ENCODE measurements at regions not wholly inside any gene's neighbourhood (a gene's known extent, or its start where the extent isn't known, plus 50 kb on each side); places are given as distances from the start of the nearest gene placed in this dataset.

- no peak for FAIRE-seq
Measured at GRCh38 chr2:180734382-180734781, 246.0 kb upstream of the UBE2E3 start.

GRCh38 chr2:180733330-180733729, 247.1 kb upstream of the UBE2E3 start:
- no peak for FAIRE-seq

GRCh38 chr2:180732337-180732736, 248.1 kb upstream of the UBE2E3 start:
- FAIRE-seq = no peak

- FAIRE-seq = no peak
Measured at GRCh38 chr2:180730976-180731375, 249.4 kb upstream of the UBE2E3 start.

GRCh38 chr2:180728928-180729559, 251.4 kb upstream of the UBE2E3 start:
- FAIRE-seq = no peak

GRCh38 chr2:180723712-180724111, 256.7 kb upstream of the UBE2E3 start:
- no peak for FAIRE-seq

- no peak for FAIRE-seq
Measured at GRCh38 chr2:180722551-180723239, 257.7 kb upstream of the UBE2E3 start.

- no peak for FAIRE-seq
Measured at GRCh38 chr2:180720829-180721228, 259.6 kb upstream of the UBE2E3 start.

- FAIRE-seq = no peak
Measured at GRCh38 chr2:180717588-180717987, 262.8 kb upstream of the UBE2E3 start.

- FAIRE-seq = no peak
Measured at GRCh38 chr2:180716186-180717180, 263.9 kb upstream of the UBE2E3 start.

- peak; percentile 51 for FAIRE-seq
Measured at GRCh38 chr2:180715044-180715443, 265.4 kb upstream of the UBE2E3 start.

- FAIRE-seq = no peak
Measured at GRCh38 chr2:180709392-180710145, 270.8 kb upstream of the UBE2E3 start.

- FAIRE-seq = peak; percentile 24
Measured at GRCh38 chr2:180707884-180708205, 272.6 kb upstream of the UBE2E3 start.

- FAIRE-seq = no peak
Measured at GRCh38 chr2:180707175-180707883, 273.1 kb upstream of the UBE2E3 start.

GRCh38 chr2:180706694-180707093, 273.7 kb upstream of the UBE2E3 start:
- no peak for FAIRE-seq

GRCh38 chr2:180705551-180705950, 274.9 kb upstream of the UBE2E3 start:
- FAIRE-seq = no peak

GRCh38 chr2:180705122-180705521, 275.3 kb upstream of the UBE2E3 start:
- FAIRE-seq = no peak

GRCh38 chr2:180699657-180700361, 280.6 kb upstream of the UBE2E3 start:
- FAIRE-seq = no peak

- no peak for FAIRE-seq
Measured at GRCh38 chr2:180698668-180699067, 281.7 kb upstream of the UBE2E3 start.

- FAIRE-seq = peak; percentile 95
Measured at GRCh38 chr2:180695586-180696401, 284.6 kb upstream of the UBE2E3 start.
